GM06990 (cell line): ENCODE measurements at regions not wholly inside any gene's neighbourhood (a gene's known extent, or its start where the extent isn't known, plus 50 kb on each side); places are given as distances from the start of the nearest gene placed in this dataset.

Source experiments
- DNase-seq: peaks from one replicate; pipeline ENCODE4 v3.0.0-alpha.2; 2011; ENCODE audit not compliant: insufficient read length; ENCODE audit errors: extremely low read depth
- H3K27me3 ChIP-seq: replicated peaks from 2 replicates; pipeline ENCODE4 v1.6.0; 2011; ENCODE audit warnings: low read length; ENCODE audit not compliant: control insufficient read depth, insufficient read depth
- H3K36me3 ChIP-seq: 2 replicates; pipeline ENCODE4 v1.5.1; 2011; ENCODE audit warnings: low read length; ENCODE audit not compliant: control insufficient read depth, insufficient read depth
- H3K4me3 ChIP-seq: replicated peaks from 2 replicates; pipeline ENCODE4 v1.5.1; 2011; ENCODE audit warnings: low read depth, mild to moderate bottlenecking, control low read depth, low read length
- TF ChIP-seq, protein P1 (sequence below): IDR thresholded peaks from 2 replicates; pipeline ENCODE4 v1.5.1; 2011; ENCODE audit warnings: low read length, control low read depth, mild to moderate bottlenecking, inconsistent platforms; ENCODE audit not compliant: insufficient read depth, poor library complexity, severe bottlenecking

DNA sequence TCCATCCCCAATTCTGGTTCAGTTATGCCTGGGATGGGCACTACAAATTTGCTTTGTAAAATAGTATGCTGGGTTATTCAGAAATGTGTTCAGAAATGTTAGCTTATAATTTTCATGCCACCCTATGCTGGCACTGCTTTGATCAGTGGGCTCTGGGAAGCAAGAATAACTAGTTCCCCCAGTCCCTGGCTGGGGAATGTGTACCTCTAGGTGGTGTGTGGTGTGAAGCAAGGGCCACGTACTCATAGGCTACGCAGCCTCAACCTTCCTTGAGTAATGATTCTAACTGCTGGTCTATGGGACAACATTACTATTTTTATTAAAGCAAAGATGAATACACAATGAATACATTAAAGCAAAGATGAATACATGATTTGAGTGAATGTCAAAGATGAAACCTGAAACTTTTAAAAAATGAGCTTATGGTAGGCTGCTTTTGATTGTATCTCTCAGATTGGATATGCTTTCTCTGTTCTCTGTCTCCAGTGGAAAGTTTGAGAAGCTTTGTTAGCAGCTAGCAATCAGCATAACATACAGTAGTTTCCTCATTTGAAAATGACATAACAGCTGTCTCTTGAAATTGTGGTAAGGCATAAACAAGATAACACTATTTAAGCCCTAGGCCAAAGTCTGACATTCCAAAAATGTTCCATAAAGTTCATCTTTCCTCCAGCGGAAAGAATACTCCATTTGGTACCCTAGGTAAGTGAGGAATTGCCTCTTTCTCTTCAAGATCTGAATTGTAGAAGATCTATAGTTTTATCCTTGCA is 174.7 kb upstream of the NFIB start:
- no peak for DNase-seq
- H3K36me3 ChIP-seq = no peaks in the 10 kb centered on the region
- H3K27me3 ChIP-seq = no peaks in the 10 kb centered on the region
- no peak overlapping the region for H3K4me3 ChIP-seq
- TF ChIP-seq, protein P1, sequence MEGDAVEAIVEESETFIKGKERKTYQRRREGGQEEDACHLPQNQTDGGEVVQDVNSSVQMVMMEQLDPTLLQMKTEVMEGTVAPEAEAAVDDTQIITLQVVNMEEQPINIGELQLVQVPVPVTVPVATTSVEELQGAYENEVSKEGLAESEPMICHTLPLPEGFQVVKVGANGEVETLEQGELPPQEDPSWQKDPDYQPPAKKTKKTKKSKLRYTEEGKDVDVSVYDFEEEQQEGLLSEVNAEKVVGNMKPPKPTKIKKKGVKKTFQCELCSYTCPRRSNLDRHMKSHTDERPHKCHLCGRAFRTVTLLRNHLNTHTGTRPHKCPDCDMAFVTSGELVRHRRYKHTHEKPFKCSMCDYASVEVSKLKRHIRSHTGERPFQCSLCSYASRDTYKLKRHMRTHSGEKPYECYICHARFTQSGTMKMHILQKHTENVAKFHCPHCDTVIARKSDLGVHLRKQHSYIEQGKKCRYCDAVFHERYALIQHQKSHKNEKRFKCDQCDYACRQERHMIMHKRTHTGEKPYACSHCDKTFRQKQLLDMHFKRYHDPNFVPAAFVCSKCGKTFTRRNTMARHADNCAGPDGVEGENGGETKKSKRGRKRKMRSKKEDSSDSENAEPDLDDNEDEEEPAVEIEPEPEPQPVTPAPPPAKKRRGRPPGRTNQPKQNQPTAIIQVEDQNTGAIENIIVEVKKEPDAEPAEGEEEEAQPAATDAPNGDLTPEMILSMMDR = no peak

DNA sequence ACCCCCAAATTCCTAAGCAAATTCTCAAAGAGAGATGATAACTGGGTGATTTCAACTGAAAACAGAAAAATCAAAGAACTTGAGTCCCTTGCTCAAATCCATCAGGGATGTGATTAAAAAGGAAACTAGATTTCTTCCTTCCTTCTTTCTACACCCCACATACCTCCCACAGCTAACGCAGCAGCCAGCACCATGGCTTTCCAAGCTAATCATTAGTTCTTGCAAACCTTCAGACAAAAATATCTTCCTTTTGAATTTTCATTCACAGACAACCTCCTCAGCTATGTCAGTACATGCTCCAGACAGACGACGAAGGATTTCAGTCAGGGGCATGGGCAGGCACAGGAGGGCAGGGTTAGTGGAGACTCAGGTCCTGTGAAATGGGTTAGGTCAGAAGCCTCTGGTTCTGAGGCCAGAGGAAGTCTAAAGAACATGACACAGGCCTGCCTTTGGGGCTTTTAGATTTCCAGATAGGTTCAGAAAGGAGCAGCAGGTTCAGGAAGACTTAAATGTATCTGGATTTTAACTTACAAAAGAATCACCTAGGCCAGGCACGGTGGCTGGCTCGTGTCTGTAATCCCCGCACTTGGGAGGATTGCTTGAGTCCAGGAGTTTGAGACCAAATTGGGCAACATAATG is 173.7 kb upstream of the NFIB start:
- no peak for DNase-seq
- TF ChIP-seq, protein P1 = no peak

DNA sequence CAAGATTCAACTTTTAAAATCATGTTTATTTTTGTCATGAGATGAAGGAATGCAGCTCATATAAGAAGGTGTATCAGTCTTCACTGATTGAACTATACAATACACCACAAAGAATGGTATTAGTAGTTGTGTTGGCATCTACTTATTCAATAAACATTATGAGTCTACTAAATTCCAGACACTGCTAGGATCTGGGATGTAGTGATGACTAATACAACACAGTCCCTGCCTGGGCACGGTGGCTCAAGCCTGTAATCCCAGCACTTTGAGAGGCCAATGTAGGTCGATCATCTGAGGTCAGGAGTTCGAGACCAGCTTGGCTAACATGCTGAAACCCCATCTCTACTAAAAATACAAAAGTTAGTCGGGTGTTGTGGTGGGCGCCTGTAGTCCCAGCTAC is 171.4 kb upstream of the NFIB start:
- no peak overlapping the region for H3K4me3 ChIP-seq
- no peaks in the 10 kb centered on the region for H3K27me3 ChIP-seq
- no peak for DNase-seq
- TF ChIP-seq, protein P1 = no peak
- H3K36me3 ChIP-seq = no peaks in the 10 kb centered on the region

More for the DNA sequence above, 173.7 kb upstream of the NFIB start:
- Histone ChIP-seq H3K4me3 (no peak overlapping the region), H3K27me3 (no peaks in the 10 kb centered on the region), H3K36me3 (no peaks in the 10 kb centered on the region)

- Histone ChIP-seq H3K36me3 (no peaks in the 10 kb centered on the region), H3K27me3 (peaks cover 2% of the 10 kb centered on the region; the same call in 1 of the 2 replicates), H3K4me3 (no peak overlapping the region)
- TF ChIP-seq, protein P1 = no peak
- no peak for DNase-seq
Observed at GRCh38 chr9:14482856-14483255, 168.9 kb upstream of the NFIB start.

- no peak for DNase-seq
- no peak overlapping the region for H3K4me3 ChIP-seq
- peaks cover 2% of the 10 kb centered on the region; the same call in 1 of the 2 replicates for H3K27me3 ChIP-seq
- H3K36me3 ChIP-seq = no peaks in the 10 kb centered on the region
- TF ChIP-seq, protein P1 = no peak
Observed at GRCh38 chr9:14480526-14480925, 166.6 kb upstream of the NFIB start.

DNA sequence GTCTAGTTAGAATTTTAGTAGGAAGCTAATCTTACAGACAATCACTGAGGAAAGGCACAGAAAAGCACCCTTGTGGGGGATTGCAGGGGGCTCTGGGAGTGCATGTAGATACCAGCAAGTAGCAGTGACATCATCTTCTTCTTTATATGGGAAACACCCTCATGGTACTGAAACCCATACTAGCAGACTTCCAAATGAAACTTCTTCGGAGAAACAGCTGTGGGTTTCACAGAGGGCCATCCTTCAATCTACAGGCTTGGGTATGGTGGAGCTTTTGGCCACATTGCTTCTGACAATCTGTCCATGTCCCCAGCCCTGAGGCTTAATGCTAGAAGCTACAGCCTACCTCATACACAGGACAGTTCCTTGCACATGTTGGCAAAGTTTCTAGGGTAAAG is 165.2 kb upstream of the NFIB start:
- TF ChIP-seq, protein P1 = no peak
- DNase-seq = no peak
- H3K36me3 ChIP-seq = no peaks in the 10 kb centered on the region

More for the DNA sequence above, 165.2 kb upstream of the NFIB start:
- Histone ChIP-seq H3K27me3 (peaks cover 2% of the 10 kb centered on the region; the same call in 1 of the 2 replicates), H3K4me3 (no peak overlapping the region)
